ENCODE measurements at regions not wholly inside any gene's neighbourhood (a gene's known extent, or its start where the extent isn't known, plus 50 kb on each side); places are given as distances from the start of the nearest gene placed in this dataset.

GRCh38 chr12:105721051-105721825 is 390.7 kb downstream of the C12orf75 start:
- DNase-seq: peak; percentile 59 to 98 (median 89)

GRCh38 chr12:105721891-105722290 is 391.4 kb downstream of the C12orf75 start:
- no peak for DNase-seq

GRCh38 chr12:105723066-105723465 is 392.6 kb downstream of the C12orf75 start:
- DNase-seq: no peak

GRCh38 chr12:105723494-105723893 is 393.0 kb downstream of the C12orf75 start:
- DNase-seq: no peak

GRCh38 chr12:105724641-105725040 is 394.1 kb downstream of the C12orf75 start:
- DNase-seq: no peak

- DNase-seq: no peak
Observed at GRCh38 chr12:105725054-105725453, 394.6 kb downstream of the C12orf75 start.

- DNase-seq: peak in 1 of 3 experiments; percentile 20
Observed at GRCh38 chr12:105729181-105729771, 398.8 kb downstream of the C12orf75 start.

- DNase-seq: no peak
Observed at GRCh38 chr12:105729926-105730325, 399.4 kb downstream of the C12orf75 start.

- peak in 2 of 3 experiments; percentile 27 to 66 for DNase-seq
Observed at GRCh38 chr12:105733579-105733978, 403.1 kb downstream of the C12orf75 start.

- peak in 2 of 3 experiments; percentile 27 to 61 for DNase-seq
Observed at GRCh38 chr12:105736498-105736897, 402.3 kb downstream of the NUAK1 start.

GRCh38 chr12:105738051-105738450 is 400.7 kb downstream of the NUAK1 start:
- no peak for DNase-seq

- DNase-seq: no peak
Observed at GRCh38 chr12:105740369-105740768, 398.4 kb downstream of the NUAK1 start.

GRCh38 chr12:105740970-105741725 is 397.6 kb downstream of the NUAK1 start:
- no peak for DNase-seq

GRCh38 chr12:105741786-105742566 is 396.8 kb downstream of the NUAK1 start:
- no peak for DNase-seq

GRCh38 chr12:105742567-105742874 is 396.2 kb downstream of the NUAK1 start:
- DNase-seq: no peak

GRCh38 chr12:105744371-105745058 is 394.2 kb downstream of the NUAK1 start:
- DNase-seq: no peak

GRCh38 chr12:105745811-105746210 is 392.9 kb downstream of the NUAK1 start:
- DNase-seq: no peak

- no peak for DNase-seq
Observed at GRCh38 chr12:105748806-105749600, 389.8 kb downstream of the NUAK1 start.

- no peak for DNase-seq
Observed at GRCh38 chr12:105750096-105750495, 388.7 kb downstream of the NUAK1 start.

GRCh38 chr12:105754313-105754712 is 384.4 kb downstream of the NUAK1 start:
- no peak for DNase-seq

- no peak for DNase-seq
Observed at GRCh38 chr12:105756961-105757360, 381.8 kb downstream of the NUAK1 start.

- no peak for DNase-seq
Observed at GRCh38 chr12:105759149-105759548, 379.6 kb downstream of the NUAK1 start.
